Mammary epithelial cell (primary cell): ENCODE measurements at regions not wholly inside any gene's neighbourhood (a gene's known extent, or its start where the extent isn't known, plus 50 kb on each side); places are given as distances from the start of the nearest gene placed in this dataset.

Experiments
- CTCF ChIP-seq, 2 donors: IDR thresholded peaks in 1 of 2; conservative IDR thresholded peaks in 1 of 2; 2 replicates each; pipeline ENCODE4 v1.5.1; 2011 to 2012; ENCODE audit warnings: inconsistent platforms in 2 of 2, low read length in 2 of 2, mild to moderate bottlenecking in 2 of 2, control low read depth in 1 of 2, low read depth in 1 of 2; ENCODE audit not compliant: insufficient read depth in 1 of 2; ENCODE audit errors: extremely low read depth in 1 of 2
- EZH2 ChIP-seq: IDR thresholded peaks from 2 replicates; pipeline ENCODE4 v1.6.1; 2012; ENCODE audit warnings: low read length, inconsistent platforms, borderline replicate concordance

GRCh38 chr1:4946343-4946742 lies 291.9 kb downstream of the AJAP1 start:
- TF ChIP-seq CTCF (conservative IDR thresholded peaks at IDR 0.05 in 1 of 2, IDR thresholded peaks at IDR 0.05 in 1 of 2; ENCODE audit: extremely low read depth in 1 of 2, insufficient read depth in 1 of 2, low read depth in 1 of 2, low read length in 2 of 2) (no peak), EZH2 (no peak)
